HG02973 (cell line): ENCODE measurements at regions not wholly inside any gene's neighbourhood (a gene's known extent, or its start where the extent isn't known, plus 50 kb on each side); places are given as distances from the start of the nearest gene placed in this dataset.
A peak's percentile ranks its signal among the peaks of the same experiment; 100 is the strongest.
"Not testable (repeated sequence)": the region's sequence is repeated elsewhere in the genome, so short reads cannot be mapped to it uniquely, and the experiment has no call there.

Source experiments
- ATAC-seq: cut with Tn5 transposase; IDR thresholded peaks from one replicate; pipeline ENCODE4 v1.9.1; 2021; ENCODE audit warnings: moderate library complexity; ENCODE audit not compliant: unreplicated experiment

GRCh38 chr2:16066261-16067036 lies 126.1 kb downstream of the MYCN start:
- no peak for ATAC-seq

- not testable (repeated sequence) for ATAC-seq
Observed at GRCh38 chr2:16065272-16066069, 125.1 kb downstream of the MYCN start.

GRCh38 chr2:16064745-16065144 lies 124.4 kb downstream of the MYCN start:
- ATAC-seq: no peak

GRCh38 chr2:16063955-16064633 lies 123.7 kb downstream of the MYCN start:
- ATAC-seq: no peak

DNA sequence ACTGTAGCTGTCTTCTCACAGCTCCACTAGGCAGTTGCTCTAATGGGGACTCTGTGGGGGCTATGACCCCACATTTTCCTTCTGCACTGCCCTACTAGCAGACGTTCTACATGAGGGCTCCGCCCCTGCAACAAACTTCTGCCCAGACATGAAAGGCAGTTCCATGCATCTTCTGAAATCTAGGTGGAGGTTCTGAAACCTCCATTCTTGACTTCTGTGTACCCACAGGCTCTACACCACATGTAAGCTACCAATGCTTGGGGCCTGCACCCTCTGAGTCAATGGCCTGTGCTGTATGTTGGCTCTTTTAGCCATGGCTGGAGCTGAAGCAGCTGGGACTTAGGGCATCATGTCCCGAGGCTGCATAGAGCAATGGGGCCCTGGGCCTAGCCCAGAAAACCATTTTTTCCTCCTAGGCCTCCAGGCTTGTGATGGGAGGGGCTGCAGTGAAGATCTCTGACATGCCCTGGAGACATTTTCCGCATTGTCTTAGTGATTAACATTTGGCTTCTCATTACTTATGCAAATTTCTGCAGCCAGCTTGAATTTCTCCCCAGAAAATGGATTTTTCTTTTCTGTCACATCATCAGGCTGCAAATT lies 123.0 kb downstream of the MYCN start:
- ATAC-seq: no peak

- ATAC-seq: no peak
Observed at GRCh38 chr2:16062471-16063250, 122.3 kb downstream of the MYCN start.

GRCh38 chr2:16061441-16062217 lies 121.3 kb downstream of the MYCN start:
- ATAC-seq: no peak

DNA sequence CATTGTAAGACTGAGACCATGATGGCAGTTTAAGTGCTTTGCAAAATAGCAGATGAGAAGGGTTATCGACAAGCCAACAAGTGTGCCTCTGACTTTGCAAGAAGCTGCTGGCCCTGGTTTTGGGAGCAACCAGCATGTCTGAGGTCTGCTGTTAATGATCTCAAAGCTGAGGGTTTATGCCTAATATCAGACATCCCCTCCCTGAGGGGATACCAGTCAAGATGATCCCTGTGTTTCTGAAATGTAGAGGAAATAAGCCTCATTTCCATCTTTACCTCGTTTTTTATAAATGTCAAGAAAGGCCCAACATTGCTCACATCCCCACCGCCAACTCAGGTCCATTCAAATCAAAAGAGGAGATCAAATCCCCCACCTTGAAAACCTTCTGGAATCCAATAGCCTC lies 120.6 kb downstream of the MYCN start:
- ATAC-seq: no peak

GRCh38 chr2:16060125-16060935 lies 120.0 kb downstream of the MYCN start:
- no peak for ATAC-seq

- no peak for ATAC-seq
Observed at GRCh38 chr2:16059393-16060016, 119.2 kb downstream of the MYCN start.

GRCh38 chr2:16058747-16059358 lies 118.5 kb downstream of the MYCN start:
- no peak for ATAC-seq

DNA sequence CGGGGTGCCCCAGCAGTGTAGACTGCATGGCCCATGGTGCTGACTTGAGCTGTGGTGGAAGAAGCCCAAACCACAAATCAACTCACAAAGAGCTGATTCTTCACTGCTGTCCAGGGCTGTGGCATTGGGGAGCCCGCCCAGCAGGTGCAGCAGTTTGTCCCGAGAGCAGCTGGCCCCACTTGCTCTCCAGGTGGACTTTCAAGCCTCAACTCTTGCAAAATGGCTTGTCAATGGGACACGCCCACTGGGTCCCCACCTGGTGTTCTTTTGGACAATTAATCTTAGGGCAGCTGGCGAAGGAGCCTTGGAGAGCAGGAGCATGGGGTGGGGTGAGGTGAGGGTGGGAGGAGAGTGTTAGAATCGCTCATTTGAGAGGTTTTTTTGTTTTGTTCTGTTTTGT lies 117.9 kb downstream of the MYCN start:
- no peak for ATAC-seq

DNA sequence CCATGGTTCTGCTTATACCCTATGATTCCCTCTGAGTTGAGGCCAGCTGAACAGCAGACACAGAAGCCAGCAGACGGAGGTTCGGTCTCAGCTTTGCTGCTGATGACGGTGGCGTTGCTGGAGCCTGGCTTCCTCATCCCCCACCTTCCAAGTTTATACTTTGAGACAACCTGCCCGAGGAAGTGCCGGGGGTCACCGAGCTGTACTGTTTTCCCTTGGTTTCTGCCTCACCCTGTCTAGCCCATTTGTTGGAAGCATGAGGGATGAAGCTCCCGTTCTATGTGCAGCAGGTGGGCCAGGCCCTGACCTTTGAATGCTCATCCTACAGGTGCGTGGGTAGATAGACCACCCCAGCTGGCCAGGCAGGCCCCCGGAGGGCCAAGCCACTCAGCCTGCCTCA lies 117.3 kb downstream of the MYCN start:
- ATAC-seq: no peak

GRCh38 chr2:16055848-16056580 lies 115.7 kb downstream of the MYCN start:
- ATAC-seq: peak; percentile 84

GRCh38 chr2:16053437-16054257 lies 113.3 kb downstream of the MYCN start:
- no peak for ATAC-seq

DNA sequence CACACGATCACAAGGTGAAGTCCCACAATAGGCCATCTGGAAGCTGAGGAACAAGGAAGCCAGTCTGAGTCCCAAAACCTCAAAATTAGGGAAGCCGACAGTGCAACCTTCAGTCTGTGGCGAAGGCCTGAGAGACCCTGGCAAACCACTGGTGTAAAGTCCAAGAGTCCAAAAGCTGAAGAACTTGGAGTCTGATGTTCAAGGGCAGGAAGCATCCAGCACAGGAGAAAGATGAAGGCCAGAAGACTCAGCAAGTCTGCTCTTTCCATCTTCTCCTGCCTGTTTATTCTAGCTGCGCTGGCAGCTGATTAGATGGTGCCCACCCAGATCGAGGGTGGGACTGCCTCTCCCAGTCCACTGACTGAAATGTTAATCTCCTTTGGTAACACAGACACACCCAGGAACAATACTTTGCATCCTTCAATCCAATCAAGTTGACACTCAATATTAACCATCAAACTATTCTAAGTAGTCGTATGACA lies 112.3 kb downstream of the MYCN start:
- not testable (repeated sequence) for ATAC-seq
